Lung (tissue), 11 donors: ENCODE measurements at regions not wholly inside any gene's neighbourhood (a gene's known extent, or its start where the extent isn't known, plus 50 kb on each side); places are given as distances from the start of the nearest gene placed in this dataset.

ENCODE experiments used
- ATAC-seq: fragments of 200-7000 bp; cut with Tn5 transposase; one replicate; pipeline ENCODE4 v1.9.1; 2020; ENCODE audit warnings: moderate number of reproducible peaks; ENCODE audit not compliant: insufficient read depth, low FRiP score
- DNase-seq, 3 donors: peaks; one replicate each; pipeline ENCODE4 v3.0.0-alpha.2; 2013 to 2017
- H3K27ac ChIP-seq, 2 donors: one replicate each; pipeline ENCODE4 v1.5.1; 2013; ENCODE audit warnings: mild to moderate bottlenecking in 2 of 2, moderate library complexity in 2 of 2, control low read depth in 1 of 2, inconsistent platforms in 1 of 2, low read depth in 1 of 2, low read length in 1 of 2
- H3K27me3 ChIP-seq, 3 donors: one replicate each; pipeline ENCODE4 v1.5.1; 2013; ENCODE audit warnings: low read length in 2 of 3; ENCODE audit not compliant: control insufficient read depth in 3 of 3, insufficient read depth in 3 of 3
- H3K36me3 ChIP-seq, 4 donors: one replicate each; pipeline ENCODE4 v1.5.1; 2013; ENCODE audit warnings: low read length in 4 of 4, mild to moderate bottlenecking in 1 of 4, moderate library complexity in 1 of 4; ENCODE audit not compliant: control insufficient read depth in 4 of 4, insufficient read depth in 4 of 4
- H3K4me1 ChIP-seq, 5 donors: one replicate each; pipeline ENCODE4 v1.5.1; 2013; ENCODE audit warnings: low read length in 5 of 5, mild to moderate bottlenecking in 2 of 5, moderate library complexity in 1 of 5; ENCODE audit not compliant: control insufficient read depth in 5 of 5, insufficient read depth in 5 of 5
- H3K4me3 ChIP-seq: one replicate; pipeline ENCODE4 v1.5.1; 2013; ENCODE audit warnings: mild to moderate bottlenecking, control low read depth, moderate library complexity
- H3K9ac ChIP-seq, 2 donors: one replicate each; pipeline ENCODE4 v1.5.1; 2013; ENCODE audit warnings: low read length in 2 of 2, control low read depth in 1 of 2; ENCODE audit not compliant: insufficient read depth in 1 of 2
- H3K9me3 ChIP-seq, 4 donors: one replicate each; pipeline ENCODE4 v1.5.1; 2013; ENCODE audit warnings: low read length in 3 of 4, mild to moderate bottlenecking in 1 of 4, moderate library complexity in 1 of 4; ENCODE audit not compliant: control insufficient read depth in 4 of 4, insufficient read depth in 3 of 4
- CTCF ChIP-seq: IDR thresholded peaks from 2 replicates; pipeline ENCODE4 v1.5.1; 2012; ENCODE audit warnings: mild to moderate bottlenecking; ENCODE audit errors: control extremely low read depth, extremely low read depth
- WGBS, 2 donors: extraction: QIAGEN DNeasy Blood & Tissue Kit; methylation state at CpG; one replicate each; pipeline ENCODE4 v1.1.7; 2013; 5-methylcytosine and 5-hydroxymethylcytosine counted together
- donor health status: control.
- donor health status: control.
- donor health status: Bipolar disorder and iron deficiency.
- donor health status: healthy.
- donor health status: DM: yes; HTN: yes; CAD: no.

GRCh38 chr21:43353282-43354025 lies 73.5 kb downstream of the SIK1 start:
- DNase-seq (no peak), ATAC-seq (no peak)
- no peak for TF ChIP-seq CTCF
- 90 to 92% methylated on average over 28 of the region's 28 CpGs for WGBS, 2 donors
- Histone ChIP-seq H3K4me1 (peaks cover 0 to 42% (median 10%) of the 10 kb centered on the region in 5 donors), H3K9me3 (no peaks in the 10 kb centered on the region), H3K27me3 (no peaks in the 10 kb centered on the region), H3K4me3 (no peak overlapping the region), H3K36me3 (no peaks in the 10 kb centered on the region), H3K9ac (no peak overlapping the region), H3K27ac (no peak overlapping the region)

DNA sequence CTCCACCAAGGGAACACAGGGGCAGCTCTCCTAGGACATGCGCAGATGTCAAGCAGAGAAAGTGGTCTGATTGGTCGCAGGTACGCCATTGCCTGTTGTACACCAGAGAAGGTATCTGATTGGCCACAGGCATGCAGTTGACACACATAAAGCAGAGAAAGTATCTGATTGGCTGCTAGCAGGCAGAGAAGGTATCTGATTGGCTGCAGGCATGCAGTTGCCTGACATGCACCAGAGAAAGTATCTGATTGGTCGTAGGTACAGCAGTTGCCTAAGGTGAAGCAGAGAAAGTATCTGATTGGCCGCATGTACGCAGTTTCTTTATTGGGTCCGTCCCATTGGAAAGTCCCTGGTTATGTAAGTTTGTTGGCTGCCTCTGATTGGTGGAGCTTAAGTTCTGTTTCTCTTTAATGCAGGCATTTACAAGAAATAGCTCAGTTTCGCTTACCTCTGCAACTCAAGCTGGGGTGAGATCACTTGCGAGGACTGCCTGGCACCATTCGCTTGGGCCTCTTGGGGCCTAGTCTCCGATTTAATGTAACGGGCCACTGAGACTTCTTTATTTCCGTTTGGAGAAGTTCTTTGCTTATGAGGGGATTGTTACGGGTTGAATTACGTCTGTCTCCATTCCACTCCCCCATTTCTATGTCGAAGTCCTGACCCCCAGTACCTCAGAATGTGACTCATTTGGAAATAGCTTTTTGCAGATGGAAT lies 74.2 kb downstream of the SIK1 start:
- DNase-seq, result no peak
- no peak overlapping the region for H3K9ac ChIP-seq
- H3K36me3 ChIP-seq, result no peaks in the 10 kb centered on the region
- H3K27ac ChIP-seq, result no peak overlapping the region
- no peak for TF ChIP-seq CTCF
- H3K4me1 ChIP-seq, result peaks cover 0 to 50% (median 15%) of the 10 kb centered on the region in 5 donors
- H3K9me3 ChIP-seq, result no peaks in the 10 kb centered on the region
- H3K27me3 ChIP-seq, result no peaks in the 10 kb centered on the region
- H3K4me3 ChIP-seq, result no peak overlapping the region
- no peak for ATAC-seq
- 92 to 93% methylated on average over 16 of the region's 16 CpGs for WGBS, 2 donors

- no peak for DNase-seq
- H3K4me3 ChIP-seq, result no peak overlapping the region
- H3K4me1 ChIP-seq, result peaks cover 0 to 53% (median 15%) of the 10 kb centered on the region in 5 donors
- no peaks in the 10 kb centered on the region for H3K36me3 ChIP-seq
- H3K27me3 ChIP-seq, result no peaks in the 10 kb centered on the region
- no peak overlapping the region for H3K27ac ChIP-seq
- H3K9me3 ChIP-seq, result no peaks in the 10 kb centered on the region
- no peak for TF ChIP-seq CTCF
- ATAC-seq, result no peak
- WGBS, 2 donors, result 92% methylated on average over 8 of the region's 8 CpGs
- H3K9ac ChIP-seq, result no peak overlapping the region
Observed at GRCh38 chr21:43352154-43352537, 74.8 kb downstream of the SIK1 start.
